Left ventricle myocardium inferior (tissue), 1 donor: ENCODE measurements at regions not wholly inside any gene's neighbourhood (a gene's known extent, or its start where the extent isn't known, plus 50 kb on each side); places are given as distances from the start of the nearest gene placed in this dataset.

Source experiments
- DNase-seq: peaks from one replicate; pipeline ENCODE4 v3.0.0-alpha.2; 2020
- H3K27ac ChIP-seq: fragments of 200-600 bp; replicated peaks from 2 replicates; pipeline ENCODE4 v1.8.0; 2021
- H3K27me3 ChIP-seq: fragments of 200-600 bp; 2 replicates; pipeline ENCODE4 v1.8.0; 2021; ENCODE audit warnings: low read depth
- H3K36me3 ChIP-seq: fragments of 200-600 bp; 2 replicates; pipeline ENCODE4 v1.8.0; 2021
- H3K4me1 ChIP-seq: fragments of 200-600 bp; 2 replicates; pipeline ENCODE4 v1.8.0; 2021
- H3K4me3 ChIP-seq: fragments of 200-600 bp; 2 replicates; pipeline ENCODE4 v1.8.0; 2021; ENCODE audit warnings: mild to moderate bottlenecking, moderate library complexity
- H3K9me3 ChIP-seq: fragments of 200-600 bp; replicated peaks from 2 replicates; pipeline ENCODE4 v1.8.0; 2021
- CTCF ChIP-seq: fragments of 200-600 bp; IDR thresholded peaks from 2 replicates; pipeline ENCODE4 v1.8.0; 2021; ENCODE audit warnings: antibody characterized with exemption, mild to moderate bottlenecking, borderline replicate concordance
- intact Hi-C: fragments of 100-400 bp; cut with micrococcal nuclease; formaldehyde crosslinking; loops from one replicate; pipeline ENCODE4 v1.11.0; 2022
- donor health status: DM: no; HTN: yes; CAD: no; lungs with severe emphysema.

GRCh38 chr2:53051157-53051556 lies 716.4 kb upstream of the CHAC2 start:
- intact Hi-C loops = no loop called here
- peaks cover 5% of the 10 kb centered on the region for H3K9me3 ChIP-seq
- no peaks in the 10 kb centered on the region for H3K27me3 ChIP-seq
- DNase-seq = no peak
- no peak for TF ChIP-seq CTCF
- H3K36me3 ChIP-seq = no peaks in the 10 kb centered on the region
- no peak overlapping the region for H3K4me3 ChIP-seq
- H3K4me1 ChIP-seq = no peaks in the 10 kb centered on the region
- no peak overlapping the region for H3K27ac ChIP-seq

GRCh38 chr2:53040536-53041229 lies 726.9 kb upstream of the CHAC2 start:
- Histone ChIP-seq H3K9me3 (no peaks in the 10 kb centered on the region), H3K36me3 (no peaks in the 10 kb centered on the region), H3K4me1 (no peaks in the 10 kb centered on the region), H3K27me3 (no peaks in the 10 kb centered on the region), H3K4me3 (no peak overlapping the region), H3K27ac (no peak overlapping the region)
- DNase-seq = no peak
- no peak for TF ChIP-seq CTCF
- intact Hi-C loops = no loop called here

- H3K36me3 ChIP-seq = no peaks in the 10 kb centered on the region
- TF ChIP-seq CTCF = no peak
- H3K9me3 ChIP-seq = no peaks in the 10 kb centered on the region
These were observed 731.4 kb upstream of the CHAC2 start for GRCh38 chr2:53036196-53036595.

GRCh38 chr2:53035153-53035552 lies 732.5 kb upstream of the CHAC2 start:
- DNase-seq = no peak
- Histone ChIP-seq H3K27ac (no peak overlapping the region), H3K9me3 (no peaks in the 10 kb centered on the region), H3K36me3 (no peaks in the 10 kb centered on the region), H3K4me3 (no peak overlapping the region), H3K4me1 (no peaks in the 10 kb centered on the region), H3K27me3 (no peaks in the 10 kb centered on the region)
- no peak for TF ChIP-seq CTCF
- intact Hi-C loops = no loop called here

More at GRCh38 chr2:53036196-53036595, 731.4 kb upstream of the CHAC2 start:
- Histone ChIP-seq H3K4me3 (no peak overlapping the region), H3K27ac (no peak overlapping the region), H3K4me1 (no peaks in the 10 kb centered on the region), H3K27me3 (no peaks in the 10 kb centered on the region)
- intact Hi-C loops = no loop called here
- no peak for DNase-seq

GRCh38 chr2:53033411-53033810 lies 734.2 kb upstream of the CHAC2 start:
- Histone ChIP-seq H3K9me3 (no peaks in the 10 kb centered on the region), H3K27me3 (no peaks in the 10 kb centered on the region), H3K36me3 (no peaks in the 10 kb centered on the region), H3K4me1 (no peaks in the 10 kb centered on the region), H3K27ac (no peak overlapping the region), H3K4me3 (no peak overlapping the region)
- TF ChIP-seq CTCF = no peak
- no peak for DNase-seq
- intact Hi-C loops = no loop called here
